WTC11 (cell line): ENCODE measurements at regions not wholly inside any gene's neighbourhood (a gene's known extent, or its start where the extent isn't known, plus 50 kb on each side); places are given as distances from the start of the nearest gene placed in this dataset.

Source experiments
- ATAC-seq: fragments of 200-7000 bp; cut with Tn5 transposase; 2 replicates; pipeline ENCODE4 v1.10.0; 2021; ENCODE audit warnings: mild to moderate bottlenecking, moderate library complexity
- CTCF ChIA-PET: fragments of 300-600 bp; sonication (Branson Sonifier 250); formaldehyde crosslinking; loops from one replicate; lab custom pipeline; 2021; ENCODE audit warnings: antibody characterized with exemption; lab: Charles Lee
- POLR2A ChIA-PET: fragments of 350-600 bp; sonication (Branson Sonifier 250); formaldehyde crosslinking; loops from one replicate; lab custom pipeline; 2021; ENCODE audit warnings: antibody characterized with exemption; lab: Charles Lee
- DNase-seq: peaks from one replicate; pipeline ENCODE4 v3.0.0; 2021; ENCODE audit warnings: low spot score
- H3K27ac Mint-ChIP-seq: 2 replicates; pipeline ENCODE4 v1.8.0; 2021; ENCODE audit warnings: mixed read lengths
- H3K27me3 Mint-ChIP-seq: 2 replicates; pipeline ENCODE4 v1.8.0; 2021; ENCODE audit warnings: low read depth, mild to moderate bottlenecking, moderate library complexity, mixed read lengths
- H3K36me3 Mint-ChIP-seq: 2 replicates; pipeline ENCODE4 v1.8.0; 2021; ENCODE audit warnings: mixed read lengths
- H3K4me1 Mint-ChIP-seq: 2 replicates; pipeline ENCODE4 v1.8.0; 2022; ENCODE audit warnings: mixed read lengths
- H3K4me3 Mint-ChIP-seq: 2 replicates; pipeline ENCODE4 v1.8.0; 2021; ENCODE audit warnings: mild to moderate bottlenecking, moderate library complexity, mixed read lengths
- H3K9me3 Mint-ChIP-seq: 2 replicates; pipeline ENCODE4 v1.8.0; 2021; ENCODE audit warnings: mixed read lengths
- AR ChIP-seq: fragments of 250-450 bp; sonication (Bioruptor Pico); IDR thresholded peaks from 2 replicates; pipeline ENCODE4 v1.9.0; 2021; ENCODE audit warnings: mild to moderate bottlenecking
- E2F1 ChIP-seq: sonication (generic); formaldehyde crosslinking; IDR thresholded peaks from 2 replicates; pipeline ENCODE4 v1.8.0; 2022; ENCODE audit warnings: mild to moderate bottlenecking, missing genetic modification reagents
- FOXP1 ChIP-seq: sonication (generic); formaldehyde crosslinking; IDR thresholded peaks from 2 replicates; pipeline ENCODE4 v1.8.0; 2022; ENCODE audit warnings: missing genetic modification reagents, mild to moderate bottlenecking, moderate library complexity, borderline replicate concordance
- JUN ChIP-seq: sonication (generic); formaldehyde crosslinking; IDR thresholded peaks from 2 replicates; pipeline ENCODE4 v1.8.0; 2023; ENCODE audit warnings: mild to moderate bottlenecking, missing genetic modification reagents
- MYBL2 ChIP-seq: sonication (generic); formaldehyde crosslinking; IDR thresholded peaks from 2 replicates; pipeline ENCODE4 v1.8.1; 2023; ENCODE audit warnings: mild to moderate bottlenecking, moderate library complexity, missing genetic modification reagents
- PRDM15 ChIP-seq: sonication (generic); formaldehyde crosslinking; IDR thresholded peaks from 2 replicates; pipeline ENCODE4 v1.8.0; 2022; ENCODE audit warnings: missing genetic modification reagents
- RELA ChIP-seq: sonication (generic); formaldehyde crosslinking; IDR thresholded peaks from 2 replicates; pipeline ENCODE4 v1.8.1; 2022; ENCODE audit warnings: missing genetic modification reagents, mild to moderate bottlenecking, borderline replicate concordance
- RORB ChIP-seq: fragments of 250-450 bp; sonication (Bioruptor Pico); IDR thresholded peaks from 2 replicates; pipeline ENCODE4 v1.9.0; 2021; ENCODE audit warnings: mild to moderate bottlenecking
- TEAD4 ChIP-seq: sonication (generic); formaldehyde crosslinking; IDR thresholded peaks from 2 replicates; pipeline ENCODE4 v1.8.0; 2022; ENCODE audit warnings: mild to moderate bottlenecking, missing genetic modification reagents
- USF2 ChIP-seq: sonication (generic); formaldehyde crosslinking; IDR thresholded peaks from 2 replicates; pipeline ENCODE4 v1.8.1; 2023; ENCODE audit warnings: mild to moderate bottlenecking, missing genetic modification reagents, moderate library complexity
- ZBTB21 ChIP-seq: sonication (generic); formaldehyde crosslinking; IDR thresholded peaks from 2 replicates; pipeline ENCODE4 v1.8.1; 2023; ENCODE audit warnings: mild to moderate bottlenecking, missing genetic modification reagents, borderline replicate concordance
- ZNF232 ChIP-seq: sonication (generic); formaldehyde crosslinking; IDR thresholded peaks from 2 replicates; pipeline ENCODE4 v1.8.0; 2022; ENCODE audit warnings: mild to moderate bottlenecking, missing genetic modification reagents
- ZNF416 ChIP-seq: fragments of 250-450 bp; sonication (Bioruptor Pico); IDR thresholded peaks from 2 replicates; pipeline ENCODE4 v1.9.0; 2021; ENCODE audit warnings: mild to moderate bottlenecking, inconsistent platforms
- TF ChIP-seq, protein P1 (sequence below): sonication (generic); formaldehyde crosslinking; IDR thresholded peaks from 2 replicates; pipeline ENCODE4 v1.8.1; 2023; ENCODE audit warnings: mild to moderate bottlenecking, missing genetic modification reagents
- TF ChIP-seq, protein P2 (sequence below): sonication (generic); formaldehyde crosslinking; IDR thresholded peaks from 2 replicates; pipeline ENCODE4 v1.8.1; 2022; ENCODE audit warnings: missing genetic modification reagents, borderline replicate concordance
- TF ChIP-seq, protein P3 (sequence below): fragments of 250-450 bp; sonication (Bioruptor Pico); IDR thresholded peaks from 2 replicates; pipeline ENCODE4 v2.1.2; 2022; ENCODE audit warnings: mild to moderate bottlenecking, moderate library complexity

- CTCF ChIA-PET: no interaction called here
- TF ChIP-seq JUN (CRISPR knock-in tag) (no peak), PRDM15 (CRISPR knock-in tag) (no peak), ZNF416 (no peak), MYBL2 (CRISPR knock-in tag) (no peak), ZBTB21 (CRISPR knock-in tag) (no peak), E2F1 (CRISPR knock-in tag) (no peak), TEAD4 (no peak), AR (CRISPR knock-in tag) (no peak), RELA (CRISPR knock-in tag) (no peak), USF2 (CRISPR knock-in tag) (no peak), ZNF232 (CRISPR knock-in tag) (no peak)
- Mint-ChIP-seq H3K4me1 (no peaks in the 10 kb centered on the region), H3K27ac (no peak overlapping the region), H3K4me3 (no peak overlapping the region), H3K9me3 (peaks cover 14% of the 10 kb centered on the region), H3K36me3 (peaks cover 4% of the 10 kb centered on the region; the same call in 1 of the 2 replicates), H3K27me3 (no peaks in the 10 kb centered on the region; the same call in 1 of the 2 replicates)
- DNase-seq (no peak), ATAC-seq (no peak)
- POLR2A ChIA-PET: interaction anchor here (0.6 kb wide), 1 partner anchor 38 kb away, joined by 3 read pairs; no protein-coding TSS in a partner anchor
These were observed 767.1 kb upstream of the API5 start for GRCh38 chr11:42544726-42545125.

DNA sequence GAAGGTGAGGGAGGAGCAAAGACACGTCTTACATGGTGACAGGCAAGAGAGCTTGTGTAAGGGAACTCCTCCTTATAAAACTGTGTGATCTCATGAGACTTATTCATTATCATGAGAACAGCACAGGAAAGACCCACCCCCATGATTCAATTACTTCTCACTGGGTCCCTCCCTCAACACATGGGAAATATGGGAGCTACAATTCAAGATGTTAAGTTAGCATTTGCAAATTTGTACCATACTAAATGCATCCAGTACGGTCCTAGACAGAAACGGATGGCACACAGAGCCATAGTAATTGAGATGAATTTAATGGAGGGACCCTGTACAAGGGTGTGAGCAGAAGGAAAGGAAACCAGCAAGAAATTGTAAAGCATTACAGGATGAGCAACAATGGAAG, 765.8 kb upstream of the API5 start:
- no peak for ATAC-seq
- Mint-ChIP-seq H3K4me3 (no peak overlapping the region), H3K4me1 (no peaks in the 10 kb centered on the region), H3K27ac (no peak overlapping the region), H3K9me3 (peaks cover 14% of the 10 kb centered on the region), H3K36me3 (peaks cover 4% of the 10 kb centered on the region; the same call in 1 of the 2 replicates), H3K27me3 (no peaks in the 10 kb centered on the region; the same call in 1 of the 2 replicates)
- TF ChIP-seq USF2 (CRISPR knock-in tag) (no peak), FOXP1 (CRISPR knock-in tag) (no peak), RORB (CRISPR knock-in tag) (no peak)
- TF ChIP-seq, protein P1, sequence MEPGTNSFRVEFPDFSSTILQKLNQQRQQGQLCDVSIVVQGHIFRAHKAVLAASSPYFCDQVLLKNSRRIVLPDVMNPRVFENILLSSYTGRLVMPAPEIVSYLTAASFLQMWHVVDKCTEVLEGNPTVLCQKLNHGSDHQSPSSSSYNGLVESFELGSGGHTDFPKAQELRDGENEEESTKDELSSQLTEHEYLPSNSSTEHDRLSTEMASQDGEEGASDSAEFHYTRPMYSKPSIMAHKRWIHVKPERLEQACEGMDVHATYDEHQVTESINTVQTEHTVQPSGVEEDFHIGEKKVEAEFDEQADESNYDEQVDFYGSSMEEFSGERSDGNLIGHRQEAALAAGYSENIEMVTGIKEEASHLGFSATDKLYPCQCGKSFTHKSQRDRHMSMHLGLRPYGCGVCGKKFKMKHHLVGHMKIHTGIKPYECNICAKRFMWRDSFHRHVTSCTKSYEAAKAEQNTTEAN: no peak
- TF ChIP-seq, protein P2, sequence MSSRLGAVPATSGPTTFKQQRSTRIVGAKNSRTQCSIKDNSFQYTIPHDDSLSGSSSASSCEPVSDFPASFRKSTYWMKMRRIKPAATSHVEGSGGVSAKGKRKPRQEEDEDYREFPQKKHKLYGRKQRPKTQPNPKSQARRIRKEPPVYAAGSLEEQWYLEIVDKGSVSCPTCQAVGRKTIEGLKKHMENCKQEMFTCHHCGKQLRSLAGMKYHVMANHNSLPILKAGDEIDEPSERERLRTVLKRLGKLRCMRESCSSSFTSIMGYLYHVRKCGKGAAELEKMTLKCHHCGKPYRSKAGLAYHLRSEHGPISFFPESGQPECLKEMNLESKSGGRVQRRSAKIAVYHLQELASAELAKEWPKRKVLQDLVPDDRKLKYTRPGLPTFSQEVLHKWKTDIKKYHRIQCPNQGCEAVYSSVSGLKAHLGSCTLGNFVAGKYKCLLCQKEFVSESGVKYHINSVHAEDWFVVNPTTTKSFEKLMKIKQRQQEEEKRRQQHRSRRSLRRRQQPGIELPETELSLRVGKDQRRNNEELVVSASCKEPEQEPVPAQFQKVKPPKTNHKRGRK (CRISPR knock-in tag): no peak
- TF ChIP-seq, protein P3, sequence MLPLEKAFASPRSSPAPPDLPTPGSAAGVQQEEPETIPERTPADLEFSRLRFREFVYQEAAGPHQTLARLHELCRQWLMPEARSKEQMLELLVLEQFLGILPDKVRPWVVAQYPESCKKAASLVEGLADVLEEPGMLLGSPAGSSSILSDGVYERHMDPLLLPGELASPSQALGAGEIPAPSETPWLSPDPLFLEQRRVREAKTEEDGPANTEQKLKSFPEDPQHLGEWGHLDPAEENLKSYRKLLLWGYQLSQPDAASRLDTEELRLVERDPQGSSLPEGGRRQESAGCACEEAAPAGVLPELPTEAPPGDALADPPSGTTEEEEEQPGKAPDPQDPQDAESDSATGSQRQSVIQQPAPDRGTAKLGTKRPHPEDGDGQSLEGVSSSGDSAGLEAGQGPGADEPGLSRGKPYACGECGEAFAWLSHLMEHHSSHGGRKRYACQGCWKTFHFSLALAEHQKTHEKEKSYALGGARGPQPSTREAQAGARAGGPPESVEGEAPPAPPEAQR: no peak
- DNase-seq: no peak
- ChIA-PET CTCF (no interaction called here), POLR2A (no interaction called here)
